ENCODE measurements at regions not wholly inside any gene's neighbourhood (a gene's known extent, or its start where the extent isn't known, plus 50 kb on each side); places are given as distances from the start of the nearest gene placed in this dataset.
A peak's percentile ranks its signal among the peaks of the same experiment; 100 is the strongest.

- Histone ChIP-seq H3K36me3 (ENCODE audit: insufficient read depth, insufficient read length, low read length) (no peaks in the 10 kb centered on the region), H3K9me3 (ENCODE audit: insufficient read depth, low read length) (no peaks in the 10 kb centered on the region), H3K4me1 (ENCODE audit: insufficient read depth, insufficient read length) (no peaks in the 10 kb centered on the region), H3K9ac (ENCODE audit: insufficient read length, low read depth) (no peak overlapping the region), H3K4me3 (ENCODE audit: insufficient read length, low read depth) (no peak overlapping the region), H3K27me3 (ENCODE audit: insufficient read depth, insufficient read length) (no peaks in the 10 kb centered on the region)
- TF ChIP-seq ZNF274 (IDR thresholded peaks at IDR 0.05; ENCODE audit: low read depth, low read length), result no peak
- TF ChIP-seq SUZ12 (IDR thresholded peaks at IDR 0.05; ENCODE audit: extremely low read depth, insufficient read depth, insufficient read length), result no peak
- TF ChIP-seq YY1 (IDR thresholded peaks at IDR 0.05; ENCODE audit: insufficient read depth, insufficient read length), result no peak
- DNase-seq (ENCODE audit: low read depth, low spot score), result no peak
Measured at GRCh38 chr6:142523515-142524375, 221.9 kb downstream of the ADGRG6 start.

- no peak for DNase-seq (ENCODE audit: low read depth, low spot score)
- Histone ChIP-seq H3K27me3 (ENCODE audit: insufficient read depth, insufficient read length) (no peaks in the 10 kb centered on the region), H3K36me3 (ENCODE audit: insufficient read depth, insufficient read length, low read length) (no peaks in the 10 kb centered on the region), H3K4me1 (ENCODE audit: insufficient read depth, insufficient read length) (no peaks in the 10 kb centered on the region), H3K9ac (ENCODE audit: insufficient read length, low read depth) (no peak overlapping the region), H3K9me3 (ENCODE audit: insufficient read depth, low read length) (peaks cover 17% of the 10 kb centered on the region), H3K4me3 (ENCODE audit: insufficient read length, low read depth) (no peak overlapping the region)
- no peak for TF ChIP-seq YY1 (IDR thresholded peaks at IDR 0.05; ENCODE audit: insufficient read depth, insufficient read length)
- no peak for TF ChIP-seq SUZ12 (IDR thresholded peaks at IDR 0.05; ENCODE audit: extremely low read depth, insufficient read depth, insufficient read length)
Measured at GRCh38 chr6:142530566-142530965, 228.8 kb downstream of the ADGRG6 start.

GRCh38 chr6:142531727-142532126 lies 229.9 kb downstream of the ADGRG6 start:
- no peak for TF ChIP-seq YY1 (IDR thresholded peaks at IDR 0.05; ENCODE audit: insufficient read depth, insufficient read length)
- DNase-seq (ENCODE audit: low read depth, low spot score), result no peak
- no peak overlapping the region for H3K4me3 ChIP-seq (ENCODE audit: insufficient read length, low read depth)
- peaks cover 25% of the 10 kb centered on the region for H3K9me3 ChIP-seq (ENCODE audit: insufficient read depth, low read length)
- H3K4me1 ChIP-seq (ENCODE audit: insufficient read depth, insufficient read length), result no peaks in the 10 kb centered on the region
- no peaks in the 10 kb centered on the region for H3K36me3 ChIP-seq (ENCODE audit: insufficient read depth, insufficient read length, low read length)
- H3K27me3 ChIP-seq (ENCODE audit: insufficient read depth, insufficient read length), result no peaks in the 10 kb centered on the region
- H3K9ac ChIP-seq (ENCODE audit: insufficient read length, low read depth), result no peak overlapping the region

- H3K4me1 ChIP-seq (ENCODE audit: insufficient read depth, insufficient read length), result no peaks in the 10 kb centered on the region
- DNase-seq (ENCODE audit: low read depth, low spot score), result no peak
- TF ChIP-seq SUZ12 (IDR thresholded peaks at IDR 0.05; ENCODE audit: extremely low read depth, insufficient read depth, insufficient read length) (no peak), YY1 (IDR thresholded peaks at IDR 0.05; ENCODE audit: insufficient read depth, insufficient read length) (no peak), ZNF274 (IDR thresholded peaks at IDR 0.05; ENCODE audit: low read depth, low read length) (no peak)
- no peak overlapping the region for H3K9ac ChIP-seq (ENCODE audit: insufficient read length, low read depth)
- no peaks in the 10 kb centered on the region for H3K27me3 ChIP-seq (ENCODE audit: insufficient read depth, insufficient read length)
- no peak overlapping the region for H3K4me3 ChIP-seq (ENCODE audit: insufficient read length, low read depth)
- H3K9me3 ChIP-seq (ENCODE audit: insufficient read depth, low read length), result peaks cover 26% of the 10 kb centered on the region
- no peaks in the 10 kb centered on the region for H3K36me3 ChIP-seq (ENCODE audit: insufficient read depth, insufficient read length, low read length)
Measured at GRCh38 chr6:142534076-142534475, 232.3 kb downstream of the ADGRG6 start.

- no peak for DNase-seq (ENCODE audit: low read depth, low spot score)
- Histone ChIP-seq H3K36me3 (ENCODE audit: insufficient read depth, insufficient read length, low read length) (no peaks in the 10 kb centered on the region), H3K4me3 (ENCODE audit: insufficient read length, low read depth) (no peak overlapping the region), H3K9me3 (ENCODE audit: insufficient read depth, low read length) (peaks cover 26% of the 10 kb centered on the region), H3K4me1 (ENCODE audit: insufficient read depth, insufficient read length) (no peaks in the 10 kb centered on the region), H3K9ac (ENCODE audit: insufficient read length, low read depth) (no peak overlapping the region), H3K27me3 (ENCODE audit: insufficient read depth, insufficient read length) (no peaks in the 10 kb centered on the region)
- TF ChIP-seq ZNF274 (IDR thresholded peaks at IDR 0.05; ENCODE audit: low read depth, low read length), result no peak
- TF ChIP-seq SUZ12 (IDR thresholded peaks at IDR 0.05; ENCODE audit: extremely low read depth, insufficient read depth, insufficient read length), result no peak
- no peak for TF ChIP-seq YY1 (IDR thresholded peaks at IDR 0.05; ENCODE audit: insufficient read depth, insufficient read length)
Measured at GRCh38 chr6:142534484-142534883, 232.7 kb downstream of the ADGRG6 start.

- Histone ChIP-seq H3K9me3 (ENCODE audit: insufficient read depth, low read length) (peaks cover 26% of the 10 kb centered on the region), H3K4me3 (ENCODE audit: insufficient read length, low read depth) (no peak overlapping the region), H3K27me3 (ENCODE audit: insufficient read depth, insufficient read length) (no peaks in the 10 kb centered on the region), H3K9ac (ENCODE audit: insufficient read length, low read depth) (no peak overlapping the region), H3K36me3 (ENCODE audit: insufficient read depth, insufficient read length, low read length) (no peaks in the 10 kb centered on the region), H3K4me1 (ENCODE audit: insufficient read depth, insufficient read length) (no peaks in the 10 kb centered on the region)
- peak; percentile 15 for DNase-seq (ENCODE audit: low read depth, low spot score)
- TF ChIP-seq YY1 (IDR thresholded peaks at IDR 0.05; ENCODE audit: insufficient read depth, insufficient read length), result no peak
- no peak for TF ChIP-seq ZNF274 (IDR thresholded peaks at IDR 0.05; ENCODE audit: low read depth, low read length)
- TF ChIP-seq SUZ12 (IDR thresholded peaks at IDR 0.05; ENCODE audit: extremely low read depth, insufficient read depth, insufficient read length), result no peak
Measured at GRCh38 chr6:142537612-142538478, 236.0 kb downstream of the ADGRG6 start.

GRCh38 chr6:142542704-142543233 lies 241.0 kb downstream of the ADGRG6 start:
- Histone ChIP-seq H3K4me3 (ENCODE audit: insufficient read length, low read depth) (no peak overlapping the region), H3K9me3 (ENCODE audit: insufficient read depth, low read length) (no peaks in the 10 kb centered on the region), H3K36me3 (ENCODE audit: insufficient read depth, insufficient read length, low read length) (no peaks in the 10 kb centered on the region), H3K27me3 (ENCODE audit: insufficient read depth, insufficient read length) (no peaks in the 10 kb centered on the region), H3K4me1 (ENCODE audit: insufficient read depth, insufficient read length) (no peaks in the 10 kb centered on the region), H3K9ac (ENCODE audit: insufficient read length, low read depth) (no peak overlapping the region)
- no peak for DNase-seq (ENCODE audit: low read depth, low spot score)
- TF ChIP-seq ZNF274 (IDR thresholded peaks at IDR 0.05; ENCODE audit: low read depth, low read length) (no peak), YY1 (IDR thresholded peaks at IDR 0.05; ENCODE audit: insufficient read depth, insufficient read length) (no peak), SUZ12 (IDR thresholded peaks at IDR 0.05; ENCODE audit: extremely low read depth, insufficient read depth, insufficient read length) (no peak)
